A673 (cell line): ENCODE measurements at regions not wholly inside any gene's neighbourhood (a gene's known extent, or its start where the extent isn't known, plus 50 kb on each side); places are given as distances from the start of the nearest gene placed in this dataset.
A peak's percentile ranks its signal among the peaks of the same experiment; 100 is the strongest.

Source experiments
- BruUV-seq: library from RNA; stranded (reverse); fragments of 400-500 nt; replicated peaks from 2 replicates; lab custom pipeline; 2021; lab: Mats Ljungman, UMichigan
- CTCF ChIA-PET: fragments of 300-600 bp; sonication (Branson Sonifier 250); formaldehyde crosslinking; loops from one replicate; lab custom pipeline; 2022; ENCODE audit warnings: antibody characterized with exemption; lab: Charles Lee
- POLR2A ChIA-PET: fragments of 300-600 bp; sonication (Branson Sonifier 250); formaldehyde crosslinking; loops from one replicate; lab custom pipeline; 2022; ENCODE audit warnings: antibody characterized with exemption; ENCODE audit not compliant: low non-redundant PET; lab: Charles Lee
- DNase-seq: peaks from one replicate; pipeline ENCODE4 v3.0.0-alpha.2; 2015; ENCODE audit warnings: low spot score
- H3K27ac ChIP-seq: fragments of 200-600 bp; sonication (generic); 2 replicates; pipeline ENCODE4 v1.5.1; 2016; ENCODE audit warnings: mixed run types, low read depth, mild to moderate bottlenecking, mixed read lengths, antibody characterized with exemption, low read length; ENCODE audit not compliant: poor library complexity, severe bottlenecking
- H3K27me3 ChIP-seq: fragments of 200-600 bp; sonication (generic); replicated peaks from 2 replicates; pipeline ENCODE4 v1.6.1; 2017; ENCODE audit warnings: mixed run types, low read depth, mild to moderate bottlenecking, mixed read lengths, antibody characterized with exemption, low read length; ENCODE audit not compliant: insufficient read depth, poor library complexity
- H3K36me3 ChIP-seq: fragments of 200-600 bp; sonication (generic); 2 replicates; pipeline ENCODE4 v1.6.1; 2016; ENCODE audit warnings: mixed run types, mild to moderate bottlenecking, mixed read lengths, antibody characterized with exemption, low read length; ENCODE audit not compliant: insufficient read depth, poor library complexity, severe bottlenecking
- H3K4me1 ChIP-seq: fragments of 200-600 bp; sonication (generic); 2 replicates; pipeline ENCODE4 v1.6.1; 2017; ENCODE audit warnings: mixed run types, mild to moderate bottlenecking, mixed read lengths, antibody characterized with exemption, low read length; ENCODE audit not compliant: insufficient read depth, poor library complexity, severe bottlenecking
- H3K4me3 ChIP-seq: fragments of 200-600 bp; sonication (generic); 2 replicates; pipeline ENCODE4 v1.5.1; 2016; ENCODE audit warnings: low read depth, mixed run types, mild to moderate bottlenecking, mixed read lengths, low read length; ENCODE audit not compliant: poor library complexity, severe bottlenecking
- H3K9me3 ChIP-seq: fragments of 200-600 bp; sonication (generic); 2 replicates; pipeline ENCODE4 v1.6.1; 2016; ENCODE audit warnings: mixed run types, low read depth, mild to moderate bottlenecking, mixed read lengths, antibody characterized with exemption, low read length; ENCODE audit not compliant: poor library complexity, severe bottlenecking
- EZH2 ChIP-seq: fragments of 200-600 bp; sonication (generic); IDR thresholded peaks from 2 replicates; pipeline ENCODE4 v1.6.1; 2017; ENCODE audit warnings: borderline replicate concordance, low read depth, mild to moderate bottlenecking, mixed read lengths, antibody characterized with exemption, low read length; ENCODE audit not compliant: poor library complexity, severe bottlenecking
- intact Hi-C: fragments of 100-400 bp; cut with micrococcal nuclease; formaldehyde crosslinking; loops from one replicate; pipeline ENCODE4 v1.10.0; 2022; ENCODE audit not compliant: unreplicated experiment
- TF ChIP-seq, protein P1 (sequence below): fragments of 300-800, 200-600 bp; sonication (generic); conservative IDR thresholded peaks from 2 replicates; pipeline ENCODE4 v1.5.1; 2017; ENCODE audit warnings: low read depth, mild to moderate bottlenecking, antibody characterized with exemption, low read length, moderate library complexity, mixed read lengths

DNA sequence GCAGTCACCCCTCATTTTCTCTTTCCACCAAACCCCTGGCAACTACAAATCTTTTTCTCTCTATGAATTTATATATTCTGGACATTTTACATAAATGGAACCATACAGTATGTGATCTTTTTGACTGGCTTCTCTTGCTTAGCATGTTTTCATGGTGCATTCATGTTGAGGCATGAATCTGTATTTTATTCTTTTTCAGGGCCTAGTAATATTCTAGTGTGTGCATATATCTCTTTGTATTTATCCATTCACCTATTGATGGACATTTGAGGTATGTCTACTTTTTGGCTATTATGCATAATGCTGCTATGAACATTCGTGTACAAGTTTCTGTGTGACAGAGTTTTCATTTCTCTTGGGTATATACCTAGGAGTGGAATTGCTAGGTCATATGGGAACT lies 78.2 kb downstream of the HACD1 start:
- ChIA-PET CTCF (no interaction called here), POLR2A (no interaction called here)
- no TSS peak for BruUV-seq
- Histone ChIP-seq H3K27me3 (no peaks in the 10 kb centered on the region), H3K4me3 (no peak overlapping the region), H3K36me3 (no peaks in the 10 kb centered on the region), H3K4me1 (peaks cover 3% of the 10 kb centered on the region), H3K27ac (no peak overlapping the region), H3K9me3 (no peaks in the 10 kb centered on the region)
- intact Hi-C loops, result no loop called here
- no peak for DNase-seq
- TF ChIP-seq EZH2, result no peak
- TF ChIP-seq, protein P1, sequence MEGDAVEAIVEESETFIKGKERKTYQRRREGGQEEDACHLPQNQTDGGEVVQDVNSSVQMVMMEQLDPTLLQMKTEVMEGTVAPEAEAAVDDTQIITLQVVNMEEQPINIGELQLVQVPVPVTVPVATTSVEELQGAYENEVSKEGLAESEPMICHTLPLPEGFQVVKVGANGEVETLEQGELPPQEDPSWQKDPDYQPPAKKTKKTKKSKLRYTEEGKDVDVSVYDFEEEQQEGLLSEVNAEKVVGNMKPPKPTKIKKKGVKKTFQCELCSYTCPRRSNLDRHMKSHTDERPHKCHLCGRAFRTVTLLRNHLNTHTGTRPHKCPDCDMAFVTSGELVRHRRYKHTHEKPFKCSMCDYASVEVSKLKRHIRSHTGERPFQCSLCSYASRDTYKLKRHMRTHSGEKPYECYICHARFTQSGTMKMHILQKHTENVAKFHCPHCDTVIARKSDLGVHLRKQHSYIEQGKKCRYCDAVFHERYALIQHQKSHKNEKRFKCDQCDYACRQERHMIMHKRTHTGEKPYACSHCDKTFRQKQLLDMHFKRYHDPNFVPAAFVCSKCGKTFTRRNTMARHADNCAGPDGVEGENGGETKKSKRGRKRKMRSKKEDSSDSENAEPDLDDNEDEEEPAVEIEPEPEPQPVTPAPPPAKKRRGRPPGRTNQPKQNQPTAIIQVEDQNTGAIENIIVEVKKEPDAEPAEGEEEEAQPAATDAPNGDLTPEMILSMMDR, result no peak

GRCh38 chr10:17537281-17537680 lies 79.9 kb downstream of the HACD1 start:
- DNase-seq, result no peak
- H3K27me3 ChIP-seq, result no peaks in the 10 kb centered on the region
- ChIA-PET POLR2A (no interaction called here), CTCF (no interaction called here)
- no peaks in the 10 kb centered on the region for H3K36me3 ChIP-seq
- H3K4me3 ChIP-seq, result no peak overlapping the region
- H3K27ac ChIP-seq, result no peak overlapping the region
- intact Hi-C loops, result no loop called here
- peaks cover 3% of the 10 kb centered on the region for H3K4me1 ChIP-seq
- H3K9me3 ChIP-seq, result no peaks in the 10 kb centered on the region
- BruUV-seq, result no TSS peak
- TF ChIP-seq, protein P1, result no peak
- no peak for TF ChIP-seq EZH2

DNA sequence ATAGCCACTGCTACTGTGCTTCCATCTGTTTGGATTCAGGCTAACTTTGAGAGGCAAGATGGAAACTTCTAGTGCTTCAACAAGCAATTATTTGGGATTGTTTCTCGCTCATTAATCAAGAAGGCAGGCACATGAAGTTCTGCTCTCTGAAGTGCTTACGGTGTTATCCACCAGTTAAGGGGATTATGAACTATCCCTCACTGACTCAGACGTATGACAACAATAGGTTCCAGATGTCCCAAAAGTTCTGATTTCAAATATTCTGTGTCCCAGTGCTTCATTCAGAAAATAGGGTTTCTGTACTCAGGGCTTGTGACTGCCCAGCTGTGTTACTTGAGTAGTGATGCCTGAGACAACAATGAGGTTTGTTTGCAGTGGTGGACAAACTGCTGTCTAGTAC lies 81.0 kb downstream of the HACD1 start:
- DNase-seq, result peak; percentile 19
- CTCF ChIA-PET, result no interaction called here
- Histone ChIP-seq H3K27ac (no peak overlapping the region), H3K36me3 (no peaks in the 10 kb centered on the region), H3K4me3 (no peak overlapping the region), H3K4me1 (peaks cover 3% of the 10 kb centered on the region), H3K9me3 (no peaks in the 10 kb centered on the region), H3K27me3 (no peaks in the 10 kb centered on the region)
- intact Hi-C loops, result no loop called here
- TF ChIP-seq EZH2, result no peak
- TF ChIP-seq, protein P1, result no peak
- POLR2A ChIA-PET, result no interaction called here
- BruUV-seq, result no TSS peak
